ENCODE measurements at regions not wholly inside any gene's neighbourhood (a gene's known extent, or its start where the extent isn't known, plus 50 kb on each side); places are given as distances from the start of the nearest gene placed in this dataset.

GRCh38 chr2:167712275-167712674 lies 535.1 kb downstream of the STK39 start:
- 94% methylated on average over 1 of the region's 1 CpG for WGBS
- Histone ChIP-seq H3K27me3 (ENCODE audit: control insufficient read depth in 4 of 4, insufficient read depth in 4 of 4, low read length in 3 of 4) (no peaks in the 10 kb centered on the region), H3K9me3 (ENCODE audit: control insufficient read depth in 4 of 4, low read length in 3 of 4) (no peaks in the 10 kb centered on the region), H3K4me1 (ENCODE audit: control insufficient read depth in 4 of 4, insufficient read depth in 4 of 4, low read length in 3 of 4) (no peaks in the 10 kb centered on the region), H3K36me3 (ENCODE audit: control insufficient read depth in 4 of 4, insufficient read depth in 3 of 4, low read depth in 1 of 4, low read length in 3 of 4) (no peaks in the 10 kb centered on the region), H3K4me3 (ENCODE audit: low read depth in 1 of 3, low read length in 3 of 3) (no peak overlapping the region), H3K9ac (ENCODE audit: low read depth in 1 of 2, low read length in 2 of 2) (no peak overlapping the region), H3K27ac (ENCODE audit: low read depth in 1 of 2, low read length in 2 of 2) (no peak overlapping the region)
- no peak for TF ChIP-seq MAX (IDR thresholded peaks at IDR 0.05)
- no peak for TF ChIP-seq ZBTB33 (IDR thresholded peaks at IDR 0.05)
- TF ChIP-seq FOXA2 (IDR thresholded peaks at IDR 0.05): no peak
- no peak for TF ChIP-seq FOXA1 (IDR thresholded peaks at IDR 0.05)
- no peak for TF ChIP-seq HNF4G (IDR thresholded peaks at IDR 0.05)
- no peak for TF ChIP-seq RXRA (IDR thresholded peaks at IDR 0.05)
- no peak for TF ChIP-seq ATF3 (IDR thresholded peaks at IDR 0.05)
- TF ChIP-seq GABPA (IDR thresholded peaks at IDR 0.05 in 1 of 2, conservative IDR thresholded peaks at IDR 0.05 in 1 of 2): no peak
- TF ChIP-seq YY1 (IDR thresholded peaks at IDR 0.05): no peak
- no peak for TF ChIP-seq JUND (IDR thresholded peaks at IDR 0.05)
- TF ChIP-seq EGR1 (IDR thresholded peaks at IDR 0.05; ENCODE audit: low read depth in 2 of 2): no peak
- no peak for TF ChIP-seq SP1 (IDR thresholded peaks at IDR 0.05)
- no peak for TF ChIP-seq CTCF (IDR thresholded peaks at IDR 0.05; ENCODE audit: low read depth, low read length, missing input control)
- no peak for TF ChIP-seq NR2F2 (IDR thresholded peaks at IDR 0.05)
- no peak for TF ChIP-seq TAF1 (conservative IDR thresholded peaks at IDR 0.05)
- no peak for TF ChIP-seq REST (IDR thresholded peaks at IDR 0.05)
- TF ChIP-seq HNF4A (conservative IDR thresholded peaks at IDR 0.05): no peak
- no peak for DNase-seq (ENCODE audit: low spot score)

GRCh38 chr2:167708998-167709397 lies 538.4 kb downstream of the STK39 start:
- H3K36me3 ChIP-seq (ENCODE audit: control insufficient read depth in 4 of 4, insufficient read depth in 3 of 4, low read depth in 1 of 4, low read length in 3 of 4): no peaks in the 10 kb centered on the region
- no peak overlapping the region for H3K27ac ChIP-seq (ENCODE audit: low read depth in 1 of 2, low read length in 2 of 2)
- DNase-seq (ENCODE audit: low spot score): no peak
- H3K9me3 ChIP-seq (ENCODE audit: control insufficient read depth in 4 of 4, low read length in 3 of 4): no peaks in the 10 kb centered on the region
- H3K9ac ChIP-seq (ENCODE audit: low read depth in 1 of 2, low read length in 2 of 2): no peak overlapping the region
- H3K27me3 ChIP-seq (ENCODE audit: control insufficient read depth in 4 of 4, insufficient read depth in 4 of 4, low read length in 3 of 4): no peaks in the 10 kb centered on the region
- H3K4me3 ChIP-seq (ENCODE audit: low read depth in 1 of 3, low read length in 3 of 3): no peak overlapping the region
- H3K4me1 ChIP-seq (ENCODE audit: control insufficient read depth in 4 of 4, insufficient read depth in 4 of 4, low read length in 3 of 4): peaks cover 0 to 5% (median 0%) of the 10 kb centered on the region in 4 donors
- TF ChIP-seq REST (IDR thresholded peaks at IDR 0.05): no peak
- TF ChIP-seq HNF4G (IDR thresholded peaks at IDR 0.05): no peak
- TF ChIP-seq YY1 (IDR thresholded peaks at IDR 0.05): no peak
- TF ChIP-seq RAD21 (IDR thresholded peaks at IDR 0.05): no peak
- TF ChIP-seq HNF4A (conservative IDR thresholded peaks at IDR 0.05): no peak
- no peak for TF ChIP-seq FOXA2 (IDR thresholded peaks at IDR 0.05)
- no peak for TF ChIP-seq TAF1 (conservative IDR thresholded peaks at IDR 0.05)
- TF ChIP-seq ZBTB33 (IDR thresholded peaks at IDR 0.05): no peak
- no peak for TF ChIP-seq ATF3 (IDR thresholded peaks at IDR 0.05)
- TF ChIP-seq SP1 (IDR thresholded peaks at IDR 0.05): no peak
- TF ChIP-seq FOXA1 (IDR thresholded peaks at IDR 0.05): no peak
- no peak for TF ChIP-seq GABPA (IDR thresholded peaks at IDR 0.05 in 1 of 2, conservative IDR thresholded peaks at IDR 0.05 in 1 of 2)
- TF ChIP-seq RXRA (IDR thresholded peaks at IDR 0.05): no peak
